Erythroblast (primary cell): ENCODE measurements at regions not wholly inside any gene's neighbourhood (a gene's known extent, or its start where the extent isn't known, plus 50 kb on each side); places are given as distances from the start of the nearest gene placed in this dataset.

Experiments used
- GATA1 ChIP-seq: IDR thresholded peaks from 2 replicates; pipeline ENCODE4 v1.6.1; 2011; ENCODE audit warnings: low read depth, mild to moderate bottlenecking, control low read depth, low read length, moderate library complexity
- POLR2A ChIP-seq: IDR thresholded peaks from 2 replicates; pipeline ENCODE4 v1.6.1; 2011; ENCODE audit warnings: mild to moderate bottlenecking, low read length

DNA sequence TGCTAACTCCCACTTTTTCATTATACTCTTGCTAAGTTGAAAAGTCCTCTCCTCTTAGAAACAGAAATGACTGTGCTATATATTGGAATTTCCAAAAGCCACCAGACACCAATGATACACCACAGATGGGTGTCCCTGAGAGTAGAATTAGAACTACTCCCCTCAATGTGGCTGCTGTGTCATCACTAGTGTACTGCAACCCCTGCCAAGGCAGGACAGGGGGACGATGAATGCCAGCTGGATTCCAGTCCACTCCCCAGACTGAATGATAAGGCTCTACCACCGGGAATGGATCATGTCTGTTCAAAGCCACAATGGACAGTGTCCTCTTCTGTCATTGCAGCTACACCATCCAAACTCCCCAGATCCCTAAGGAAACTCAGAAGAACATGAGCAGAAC, 69.7 kb upstream of the EDNRB start:
- TF ChIP-seq POLR2A = no peak
- no peak for TF ChIP-seq GATA1
